HUES6 (cell line): ENCODE measurements at regions not wholly inside any gene's neighbourhood (a gene's known extent, or its start where the extent isn't known, plus 50 kb on each side); places are given as distances from the start of the nearest gene placed in this dataset.
"Not testable (repeated sequence)": the region's sequence is repeated elsewhere in the genome, so short reads cannot be mapped to it uniquely, and the experiment has no call there.

Experiments
- H3K27ac ChIP-seq: 2 replicates; pipeline ENCODE4 v1.7.0; 2013; ENCODE audit warnings: low read depth, mild to moderate bottlenecking, low read length, inconsistent platforms
- H3K27me3 ChIP-seq: 2 replicates; pipeline ENCODE4 v1.6.1; 2013; ENCODE audit warnings: low read length; ENCODE audit not compliant: control insufficient read depth, insufficient read depth
- H3K36me3 ChIP-seq: 2 replicates; pipeline ENCODE4 v1.6.1; 2013; ENCODE audit warnings: low read length; ENCODE audit not compliant: control insufficient read depth, insufficient read depth
- H3K4me1 ChIP-seq: 2 replicates; pipeline ENCODE4 v1.6.1; 2013; ENCODE audit warnings: low read length; ENCODE audit not compliant: control insufficient read depth, insufficient read depth
- H3K4me3 ChIP-seq: 2 replicates; pipeline ENCODE4 v1.5.1; 2013; ENCODE audit warnings: low read depth, low read length
- H3K9ac ChIP-seq: one replicate; pipeline ENCODE4 v1.6.1; 2013; ENCODE audit warnings: mild to moderate bottlenecking, low read length
- H3K9me3 ChIP-seq: 2 replicates; pipeline ENCODE4 v1.6.1; 2013; ENCODE audit warnings: low read depth, low read length; ENCODE audit not compliant: control insufficient read depth, insufficient read depth

GRCh38 chr9:63822615-63823374 lies 1462.2 kb downstream of the FOXD4L5 start:
- not testable (repeated sequence) for H3K4me1 ChIP-seq, H3K9ac ChIP-seq, H3K4me3 ChIP-seq, H3K27ac ChIP-seq, H3K36me3 ChIP-seq
- Histone ChIP-seq H3K27me3 (peaks cover 15% of the 10 kb centered on the region), H3K9me3 (peaks cover 21% of the 10 kb centered on the region)

- Histone ChIP-seq H3K27me3 (peaks cover 29% of the 10 kb centered on the region), H3K9me3 (peaks cover 30% of the 10 kb centered on the region)
- H3K9ac ChIP-seq, H3K4me3 ChIP-seq, H3K27ac ChIP-seq, H3K36me3 ChIP-seq, H3K4me1 ChIP-seq: not testable (repeated sequence)
Measured at GRCh38 chr9:63821293-63821692, 1463.7 kb downstream of the FOXD4L5 start.

GRCh38 chr9:63820882-63821281 lies 1464.1 kb downstream of the FOXD4L5 start:
- H3K36me3 ChIP-seq, H3K9ac ChIP-seq, H3K4me1 ChIP-seq, H3K27ac ChIP-seq, H3K4me3 ChIP-seq: not testable (repeated sequence)
- H3K27me3 ChIP-seq, result peaks cover 32% of the 10 kb centered on the region
- H3K9me3 ChIP-seq, result peaks cover 33% of the 10 kb centered on the region

- peaks cover 35% of the 10 kb centered on the region for H3K27me3 ChIP-seq
Measured at GRCh38 chr9:63820383-63820782, 1464.6 kb downstream of the FOXD4L5 start.

GRCh38 chr9:63817622-63818518 lies 1467.1 kb downstream of the FOXD4L5 start:
- Histone ChIP-seq H3K4me3 (peak overlapping the region; percentile 63), H3K9ac (peak overlapping the region; percentile 15), H3K27me3 (peaks cover 40% of the 10 kb centered on the region), H3K9me3 (peaks cover 28% of the 10 kb centered on the region; the same call in 1 of the 2 replicates), H3K36me3 (no peaks in the 10 kb centered on the region), H3K4me1 (peaks cover 8% of the 10 kb centered on the region; the same call in 1 of the 2 replicates), H3K27ac (no peak overlapping the region)

More at GRCh38 chr9:63820383-63820782, 1464.6 kb downstream of the FOXD4L5 start:
- not testable (repeated sequence) for H3K27ac ChIP-seq, H3K4me1 ChIP-seq, H3K36me3 ChIP-seq, H3K9ac ChIP-seq, H3K4me3 ChIP-seq
- H3K9me3 ChIP-seq, result peaks cover 38% of the 10 kb centered on the region

GRCh38 chr9:63816751-63817621 lies 1468.0 kb downstream of the FOXD4L5 start:
- Histone ChIP-seq H3K27me3 (peaks cover 40% of the 10 kb centered on the region), H3K9me3 (peaks cover 28% of the 10 kb centered on the region; the same call in 1 of the 2 replicates), H3K4me1 (peaks cover 8% of the 10 kb centered on the region; the same call in 1 of the 2 replicates), H3K36me3 (no peaks in the 10 kb centered on the region), H3K27ac (no peak overlapping the region), H3K9ac (peak overlapping the region; percentile 34), H3K4me3 (peak overlapping the region; percentile 63)

- H3K36me3 ChIP-seq, H3K4me1 ChIP-seq, H3K9ac ChIP-seq, H3K27ac ChIP-seq: not testable (repeated sequence)
- Histone ChIP-seq H3K27me3 (peaks cover 33% of the 10 kb centered on the region), H3K4me3 (peak overlapping the region; percentile 35), H3K9me3 (peaks cover 24% of the 10 kb centered on the region; the same call in 1 of the 2 replicates)
Measured at GRCh38 chr9:63814970-63815669, 1469.9 kb downstream of the FOXD4L5 start.

- Histone ChIP-seq H3K4me3 (peak overlapping the region; percentile 48), H3K27me3 (peaks cover 30% of the 10 kb centered on the region), H3K9me3 (peaks cover 24% of the 10 kb centered on the region; the same call in 1 of the 2 replicates)
- not testable (repeated sequence) for H3K27ac ChIP-seq, H3K36me3 ChIP-seq, H3K4me1 ChIP-seq, H3K9ac ChIP-seq
Measured at GRCh38 chr9:63813391-63814021, 1471.5 kb downstream of the FOXD4L5 start.

- Histone ChIP-seq H3K9me3 (peaks cover 21% of the 10 kb centered on the region; the same call in 1 of the 2 replicates), H3K27me3 (peaks cover 27% of the 10 kb centered on the region)
- not testable (repeated sequence) for H3K4me3 ChIP-seq, H3K36me3 ChIP-seq, H3K9ac ChIP-seq, H3K4me1 ChIP-seq, H3K27ac ChIP-seq
Measured at GRCh38 chr9:63812822-63813221, 1472.2 kb downstream of the FOXD4L5 start.

GRCh38 chr9:63804205-63804604 lies 1480.8 kb downstream of the FOXD4L5 start:
- not testable (repeated sequence) for H3K4me1 ChIP-seq, H3K36me3 ChIP-seq, H3K27me3 ChIP-seq, H3K4me3 ChIP-seq, H3K27ac ChIP-seq, H3K9ac ChIP-seq
- peaks cover 18% of the 10 kb centered on the region; the same call in 1 of the 2 replicates for H3K9me3 ChIP-seq
